ENCODE measurements at regions not wholly inside any gene's neighbourhood (a gene's known extent, or its start where the extent isn't known, plus 50 kb on each side); places are given as distances from the start of the nearest gene placed in this dataset.

DNA sequence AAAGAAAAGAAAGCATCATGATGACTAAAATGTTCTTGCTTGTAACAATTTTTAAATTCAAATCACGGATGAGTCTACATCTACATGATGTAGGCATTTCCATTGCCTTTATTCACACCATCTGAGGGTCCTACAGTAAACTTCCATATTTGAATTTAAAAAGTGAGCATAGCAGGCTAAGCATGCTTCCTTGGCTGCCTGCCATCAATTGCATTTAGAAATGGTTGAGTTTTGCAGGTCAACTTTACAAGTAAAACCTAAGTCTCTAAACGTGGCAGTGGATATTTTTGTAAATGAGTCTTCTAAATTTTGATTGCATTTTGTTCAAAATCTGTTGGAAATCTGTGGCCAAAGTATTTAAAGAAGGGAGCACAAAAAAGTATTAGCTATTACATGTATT lies 136.5 kb upstream of the PTCH1 start:
- no peak for DNase-seq

DNA sequence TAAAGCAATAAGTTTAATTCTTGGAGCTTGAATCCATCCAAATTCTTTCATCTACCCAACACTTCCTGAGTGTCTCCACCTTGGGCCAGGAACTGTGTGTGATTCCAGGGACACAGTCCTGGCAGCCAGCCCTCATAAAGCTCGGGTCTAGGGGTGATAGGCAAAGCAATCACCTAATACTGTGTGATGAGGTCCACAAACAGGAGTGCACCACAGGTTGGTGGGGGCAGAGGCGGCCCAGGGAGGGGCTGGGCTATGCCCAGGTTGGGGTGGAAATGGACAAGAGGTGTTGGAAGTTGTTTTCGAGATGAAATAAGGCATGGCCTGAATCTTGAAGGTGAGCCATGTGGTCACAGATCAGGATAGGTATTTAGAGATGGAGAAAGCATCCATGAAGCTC lies 133.9 kb upstream of the PTCH1 start:
- no peak for DNase-seq

DNA sequence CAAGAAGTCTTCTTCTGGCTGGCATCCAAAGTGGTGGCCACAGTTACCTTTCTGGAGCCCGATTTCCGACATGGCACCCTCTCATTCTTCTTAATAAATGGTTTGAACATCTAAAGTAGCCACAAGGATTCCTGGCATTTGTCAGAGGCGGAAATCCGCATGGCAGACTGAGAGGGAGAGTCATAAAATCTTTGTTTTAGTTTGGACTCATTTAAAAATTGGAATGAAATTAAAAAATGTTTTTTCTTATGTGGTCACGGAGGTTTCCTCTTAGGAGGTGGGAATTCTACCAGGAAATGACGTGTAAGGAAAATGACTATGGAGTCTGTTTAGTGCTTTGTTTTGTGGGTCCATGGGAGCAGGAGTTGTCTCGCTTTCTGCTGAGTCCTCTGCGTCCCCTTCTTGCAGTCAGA lies 133.0 kb upstream of the PTCH1 start:
- no peak for DNase-seq

DNA sequence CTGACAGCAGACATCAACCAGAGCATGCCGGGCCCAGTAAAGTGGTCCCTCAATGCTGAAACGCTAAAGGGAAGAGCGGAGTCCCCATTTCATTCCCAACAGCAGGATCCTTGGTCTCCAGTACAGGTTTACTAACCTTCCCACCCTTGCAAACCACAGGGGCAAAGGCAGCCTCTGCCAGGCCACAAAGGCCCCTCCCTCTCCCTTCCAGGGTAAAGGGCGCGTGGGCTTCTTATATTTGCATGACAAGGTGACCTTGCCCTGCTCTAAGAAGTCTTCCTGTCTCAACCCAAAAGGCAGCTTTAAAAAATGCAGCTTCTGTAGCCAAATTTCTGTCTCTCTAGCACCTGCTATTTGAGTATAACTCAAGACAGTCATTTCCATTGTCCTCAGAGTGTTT lies 131.5 kb upstream of the PTCH1 start:
- no peak for DNase-seq

DNA sequence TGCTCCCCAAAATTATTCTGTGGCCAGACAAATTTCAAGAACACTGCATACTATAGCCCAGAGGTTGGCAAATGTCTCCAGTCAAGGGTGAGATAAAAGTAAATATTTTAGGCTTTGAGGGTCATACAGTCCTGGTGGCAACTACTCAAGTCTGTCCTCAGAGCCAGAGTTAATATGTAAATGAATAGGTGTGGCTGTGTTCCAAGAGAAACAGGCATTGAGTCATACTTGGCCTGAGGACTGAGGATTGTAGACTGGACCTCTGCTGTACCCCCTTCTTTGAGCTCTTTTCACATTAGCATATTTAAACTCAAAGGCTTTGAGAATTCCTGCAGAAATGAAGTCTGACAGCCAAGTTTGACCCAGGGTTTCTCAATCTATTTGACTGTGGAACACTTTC lies 129.2 kb upstream of the PTCH1 start:
- DNase-seq = no peak

DNA sequence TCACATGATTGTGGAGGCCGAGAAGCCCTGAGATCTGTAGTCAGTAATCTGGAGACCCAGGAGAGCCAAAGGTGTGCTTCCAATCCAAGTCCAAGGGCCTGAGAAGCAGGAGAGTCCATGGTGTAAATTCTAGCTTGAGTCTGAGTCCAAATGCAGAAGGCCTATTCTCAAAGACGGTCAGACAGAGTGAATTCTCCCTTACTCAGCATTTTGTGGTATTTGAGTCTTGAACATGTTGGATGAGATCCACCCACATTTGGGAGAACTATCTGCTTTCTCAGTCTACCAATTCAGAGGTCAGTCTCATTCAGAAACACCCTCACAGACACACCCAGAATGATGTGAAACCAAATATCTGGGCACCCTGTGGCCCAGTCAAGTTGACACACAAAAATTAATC lies 128.8 kb upstream of the PTCH1 start:
- DNase-seq = no peak

DNA sequence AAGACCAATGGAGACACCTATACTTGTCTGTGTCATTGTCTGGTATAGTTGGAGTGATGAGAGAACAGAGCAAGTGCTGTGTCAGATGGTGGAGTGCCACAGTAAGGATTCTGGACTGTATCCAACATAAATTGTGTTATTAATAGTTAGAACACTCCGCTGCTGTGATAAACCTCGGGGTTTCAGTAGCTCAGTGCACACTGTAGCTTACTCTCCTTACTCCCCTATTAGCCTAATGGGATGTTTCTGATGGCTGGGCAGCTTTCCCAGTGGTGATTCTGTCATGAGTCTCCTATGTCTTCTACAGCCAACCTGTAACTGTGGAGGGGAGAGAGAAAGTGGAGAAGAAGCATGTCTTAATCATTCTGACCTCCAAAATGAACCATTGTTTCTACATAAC lies 127.6 kb upstream of the PTCH1 start:
- DNase-seq = no peak

DNA sequence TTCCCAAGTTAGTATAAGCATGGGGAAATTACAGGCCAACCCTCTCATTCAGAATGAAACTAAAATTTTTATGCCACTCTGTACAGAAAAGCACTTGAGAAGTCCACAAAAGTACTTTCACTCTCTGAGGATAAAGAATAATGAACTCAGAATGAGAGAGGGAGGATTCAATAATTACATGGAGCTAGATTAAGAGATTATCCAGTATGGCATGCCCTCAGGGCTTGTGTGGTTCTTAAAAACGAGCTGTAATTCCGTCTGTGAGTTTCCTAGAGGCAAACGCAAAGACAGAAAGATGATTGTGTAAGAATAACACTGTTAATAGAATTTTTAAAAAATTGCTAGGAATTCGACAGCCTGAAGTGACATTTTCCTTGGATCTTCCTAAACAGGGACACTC lies 126.8 kb upstream of the PTCH1 start:
- DNase-seq = no peak

DNA sequence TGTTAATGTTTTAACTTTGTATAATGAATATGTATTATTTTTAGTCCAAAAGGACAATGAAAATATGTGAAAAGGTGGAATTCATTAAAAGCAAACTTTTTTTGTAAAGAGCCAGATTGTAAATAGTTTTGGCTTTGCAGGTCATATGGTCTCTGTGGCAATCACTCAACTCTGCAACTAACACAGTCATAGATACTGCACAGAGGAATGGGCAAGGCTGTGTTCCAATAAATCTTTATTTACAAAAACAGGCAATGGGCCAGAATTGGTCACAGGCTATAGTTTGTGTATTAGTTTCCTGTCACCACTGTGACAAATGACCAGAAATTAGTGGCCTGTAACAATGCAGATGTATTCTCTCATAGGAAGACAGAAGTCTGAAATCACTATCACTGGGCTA lies 125.4 kb upstream of the PTCH1 start:
- DNase-seq = no peak

DNA sequence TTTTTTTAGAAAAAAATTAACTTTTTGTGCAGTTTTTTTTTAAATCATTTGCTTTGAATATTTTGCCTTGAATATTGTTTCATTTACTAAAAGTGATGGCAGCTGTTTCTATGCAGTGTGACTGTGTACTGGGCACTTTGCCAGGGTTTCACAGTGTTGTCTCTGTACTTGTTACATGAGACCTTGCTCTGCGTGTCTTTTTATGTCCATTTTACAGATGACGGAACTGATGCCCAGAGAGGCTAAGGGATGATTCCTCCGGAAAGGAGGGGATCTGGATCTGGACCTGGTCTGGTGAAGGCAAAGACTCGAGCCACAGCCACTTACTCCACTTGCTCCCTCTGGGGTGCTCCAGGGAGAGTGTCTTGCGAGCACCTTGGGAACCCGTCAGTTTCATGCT lies 124.8 kb upstream of the PTCH1 start:
- peak; percentile 1 for DNase-seq

DNA sequence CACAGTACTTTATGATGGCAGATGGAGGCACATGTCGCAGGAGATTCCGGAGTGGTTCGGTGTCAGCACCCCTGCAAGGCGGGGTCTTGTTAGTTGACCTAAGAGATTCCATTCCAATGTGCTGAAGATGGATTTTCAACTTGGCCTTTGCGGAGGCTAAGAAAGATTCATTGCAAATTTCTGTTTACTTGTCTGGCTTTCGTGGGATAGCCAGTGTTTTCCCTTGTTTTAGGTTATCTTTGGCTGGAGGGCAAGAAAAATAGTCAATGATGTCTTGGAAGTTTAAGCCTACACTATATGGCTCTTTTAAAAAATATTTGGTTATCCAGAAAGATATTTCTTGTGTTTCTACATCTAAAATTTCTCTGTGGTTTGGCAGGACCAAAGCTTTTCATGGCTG lies 123.6 kb upstream of the PTCH1 start:
- DNase-seq = no peak

DNA sequence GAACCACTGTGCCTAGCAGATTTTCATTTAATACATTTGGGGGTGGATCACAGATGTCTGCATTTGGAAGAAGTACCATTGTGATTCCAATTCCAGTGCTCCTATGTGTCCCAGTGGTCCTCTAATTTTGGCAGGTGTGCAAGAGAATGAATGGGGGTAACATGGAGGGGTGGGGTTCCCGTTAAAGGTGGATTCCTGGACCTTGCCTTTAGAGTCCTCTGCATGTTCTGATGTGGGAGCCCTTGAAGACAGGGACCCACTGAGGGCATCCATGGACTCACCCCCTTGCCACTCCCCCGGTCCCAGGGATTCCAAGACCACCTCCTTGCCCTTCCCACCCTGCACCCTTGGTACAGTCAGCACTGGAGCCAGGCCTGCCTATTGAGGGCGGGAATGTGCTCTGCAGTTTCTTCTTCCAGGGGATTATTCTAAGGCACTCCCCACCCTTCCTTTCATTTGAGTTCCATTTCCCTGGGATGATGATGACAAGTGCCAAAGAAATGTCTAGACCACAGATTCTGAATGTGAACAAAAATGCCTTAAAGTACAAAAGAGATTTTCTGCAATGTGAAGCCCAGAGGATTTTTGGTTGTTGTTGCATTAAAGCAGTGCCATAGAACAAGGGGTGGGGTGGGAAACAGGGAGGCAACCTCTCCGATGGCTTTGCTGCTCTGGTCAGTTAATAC lies 119.4 kb upstream of the PTCH1 start:
- DNase-seq = no peak

DNA sequence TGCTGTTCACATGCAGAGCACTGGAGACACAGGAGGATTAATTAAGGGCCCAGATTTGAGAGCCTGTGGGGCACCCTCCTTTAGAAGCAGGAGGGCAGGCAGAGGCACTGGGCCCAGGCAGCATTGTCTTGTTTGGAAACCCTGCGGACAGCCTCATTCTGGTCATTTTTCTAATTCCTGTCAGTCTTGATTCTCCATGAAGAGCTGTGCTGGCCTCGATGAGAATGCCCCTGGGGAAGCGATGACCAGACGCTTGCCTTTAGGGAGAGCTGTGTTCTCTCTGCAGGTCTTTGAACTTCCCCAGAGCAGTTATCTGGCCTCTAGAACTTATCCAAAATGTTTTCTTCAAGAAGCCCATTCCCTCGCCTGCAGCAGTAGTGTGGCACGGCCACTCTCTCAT lies 117.8 kb upstream of the PTCH1 start:
- no peak for DNase-seq

DNA sequence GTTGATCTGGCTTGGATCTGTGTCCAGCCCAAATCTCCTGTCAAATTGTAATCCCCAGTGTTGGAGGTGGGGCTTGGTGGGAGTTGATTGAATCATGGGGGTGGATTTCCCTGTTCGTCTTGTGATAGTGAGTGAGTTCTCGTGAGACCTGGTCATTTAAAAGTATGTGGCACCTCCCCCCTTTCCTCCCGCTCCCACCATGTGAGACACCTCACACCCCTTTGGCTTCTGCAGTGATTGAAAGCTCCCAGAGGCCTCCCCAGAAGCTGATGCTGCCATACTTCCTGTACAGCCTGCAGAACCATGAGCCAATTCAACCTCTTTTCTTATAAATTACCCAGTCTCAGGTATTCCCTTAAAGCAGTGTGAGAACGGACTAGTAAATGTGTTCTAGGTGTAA lies 117.3 kb upstream of the PTCH1 start:
- no peak for DNase-seq

DNA sequence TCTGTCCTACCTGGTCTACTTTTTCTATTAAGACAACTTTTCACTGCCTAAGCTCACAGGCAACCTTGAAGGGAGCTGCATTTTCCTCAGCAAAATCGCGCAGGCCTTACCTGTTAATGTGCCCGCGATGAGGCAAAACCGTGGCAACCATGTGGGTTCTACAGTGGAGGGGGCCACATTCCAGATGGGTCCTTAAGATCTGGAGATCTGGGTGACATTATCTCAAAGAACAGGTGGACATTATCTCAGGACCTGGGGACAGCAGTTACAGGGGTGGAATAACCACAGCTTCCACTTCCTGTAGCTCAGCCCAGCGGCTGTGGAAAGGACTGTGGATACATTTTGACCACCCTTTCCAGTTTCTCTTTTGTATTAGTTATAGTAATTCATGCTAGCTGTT lies 112.8 kb upstream of the PTCH1 start:
- DNase-seq = no peak

DNA sequence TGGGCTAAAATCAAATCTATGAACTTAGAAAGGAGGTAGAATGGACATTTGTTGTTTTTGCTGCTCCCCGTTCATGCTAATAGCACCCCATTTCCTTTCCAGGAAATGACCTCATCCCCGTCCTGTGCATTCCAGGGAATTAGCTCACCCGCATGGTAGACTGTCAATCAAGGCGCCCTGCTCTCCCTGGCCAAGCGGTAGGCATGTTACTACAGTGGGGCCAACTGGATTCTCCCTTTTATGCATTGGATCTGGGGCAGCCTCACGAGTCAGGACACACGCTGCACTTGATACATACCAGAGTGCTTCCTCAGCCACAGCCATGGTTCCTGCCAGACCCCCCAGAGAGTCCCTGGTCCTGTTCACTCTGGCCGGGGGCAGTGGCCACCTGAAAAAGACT lies 111.0 kb upstream of the PTCH1 start:
- DNase-seq = no peak

DNA sequence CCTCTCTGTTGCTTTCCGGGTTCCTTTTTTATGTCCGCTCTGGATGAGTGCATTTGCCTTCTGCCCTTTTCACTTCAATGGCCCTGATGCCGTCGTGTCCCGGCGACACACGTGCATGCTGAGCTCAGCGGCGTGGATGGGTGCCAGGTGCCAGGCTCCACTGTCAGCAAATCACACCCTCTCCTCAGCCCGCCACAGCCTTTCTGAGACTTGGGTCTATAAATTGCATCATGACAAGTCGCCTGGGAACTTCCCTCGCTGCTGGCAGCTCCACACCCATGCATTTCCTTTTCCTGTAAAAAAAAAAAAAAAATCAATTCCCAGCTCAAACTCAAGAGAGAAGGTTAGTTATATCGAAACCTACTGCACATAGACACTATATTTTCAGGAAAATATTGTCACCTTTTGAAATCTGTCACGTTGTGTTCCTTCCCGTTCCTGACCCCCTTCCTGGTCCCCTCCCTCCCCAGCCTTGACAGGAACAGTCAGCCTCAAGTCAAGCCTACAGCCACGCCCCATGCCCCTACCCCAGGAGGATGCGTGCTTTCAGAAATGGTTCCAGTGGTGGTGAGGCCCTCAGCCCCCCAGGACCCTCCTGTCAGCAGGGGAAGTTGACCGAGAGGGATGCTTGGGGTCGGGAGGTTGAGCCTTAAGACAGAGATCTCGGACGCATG lies 110.3 kb upstream of the PTCH1 start:
- no peak for DNase-seq

DNA sequence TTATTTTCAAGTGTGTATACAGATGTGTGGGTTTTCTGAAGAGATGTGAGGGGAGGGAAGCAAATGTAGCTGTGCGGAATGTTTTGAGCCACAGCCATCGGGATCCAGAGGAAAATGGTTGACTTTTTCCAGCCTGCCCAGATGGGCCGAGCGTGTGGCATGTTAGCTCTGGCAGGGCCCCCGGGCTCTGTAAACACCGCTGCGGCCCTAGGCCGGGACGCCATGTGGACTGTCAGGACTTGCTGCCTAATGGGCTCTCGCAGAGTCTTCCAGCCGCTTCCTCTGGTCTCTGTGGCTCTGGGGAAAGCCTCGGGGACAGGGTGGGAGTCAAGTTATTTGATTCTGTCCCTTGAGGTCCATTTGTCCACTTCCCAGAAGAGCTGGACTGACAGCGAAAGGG lies 109.6 kb upstream of the PTCH1 start:
- DNase-seq = no peak

DNA sequence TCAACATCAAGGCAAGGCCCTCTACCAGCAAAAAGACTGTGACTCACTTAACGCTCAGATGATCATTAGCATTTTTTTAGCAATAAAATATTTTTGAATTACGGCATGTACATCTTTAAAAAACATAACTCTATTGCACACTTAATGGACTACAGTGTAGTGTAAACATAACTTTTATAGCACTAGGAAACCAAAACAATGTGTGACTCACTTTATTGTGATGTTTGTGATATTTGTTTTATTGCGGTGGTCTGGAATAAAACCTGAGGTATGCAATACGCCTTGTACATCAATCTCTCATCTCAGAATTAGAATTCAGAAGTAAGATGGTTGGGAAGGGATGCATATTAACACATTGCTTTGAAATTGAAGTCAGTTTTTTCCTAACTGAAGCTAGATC lies 106.9 kb upstream of the PTCH1 start:
- DNase-seq = no peak

DNA sequence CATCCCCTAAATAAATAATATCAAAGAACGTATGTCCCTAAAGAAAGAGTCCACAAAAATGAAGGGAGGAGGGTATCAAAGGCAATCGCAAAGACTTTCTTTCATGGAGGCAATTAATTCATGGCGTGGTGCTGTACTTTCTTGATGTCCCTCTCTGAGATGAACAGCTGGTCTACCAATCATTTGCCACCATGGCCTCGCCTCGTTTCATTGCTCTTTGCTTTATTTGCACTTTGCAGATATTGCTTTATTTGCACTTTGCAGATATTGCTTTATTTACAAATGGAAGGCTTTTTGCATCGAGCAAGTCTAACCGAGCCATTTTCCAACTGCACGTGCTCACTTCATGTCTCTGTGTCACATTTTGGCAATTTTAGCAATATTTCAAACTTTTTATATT lies 104.0 kb upstream of the PTCH1 start:
- no peak for DNase-seq

DNA sequence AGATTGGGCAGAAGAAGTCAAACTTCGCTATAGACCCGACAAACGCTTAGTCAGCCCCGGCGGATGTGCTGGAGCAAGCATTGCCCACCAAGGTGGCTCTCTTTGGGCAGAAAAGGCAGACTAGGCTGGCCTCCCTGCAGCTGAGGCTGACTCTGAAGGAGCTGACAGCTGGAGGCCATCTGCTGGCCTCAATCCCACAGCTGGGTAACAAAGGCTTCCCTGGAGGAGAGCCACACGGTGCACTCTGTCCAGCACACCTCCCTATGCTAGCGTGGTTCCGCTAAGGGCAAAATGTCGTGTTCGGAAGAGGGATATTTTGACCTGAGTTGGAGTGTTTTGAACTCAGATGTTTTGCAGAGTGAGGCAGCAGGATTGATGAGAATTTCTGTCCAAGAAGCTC lies 103.5 kb upstream of the PTCH1 start:
- DNase-seq = no peak

DNA sequence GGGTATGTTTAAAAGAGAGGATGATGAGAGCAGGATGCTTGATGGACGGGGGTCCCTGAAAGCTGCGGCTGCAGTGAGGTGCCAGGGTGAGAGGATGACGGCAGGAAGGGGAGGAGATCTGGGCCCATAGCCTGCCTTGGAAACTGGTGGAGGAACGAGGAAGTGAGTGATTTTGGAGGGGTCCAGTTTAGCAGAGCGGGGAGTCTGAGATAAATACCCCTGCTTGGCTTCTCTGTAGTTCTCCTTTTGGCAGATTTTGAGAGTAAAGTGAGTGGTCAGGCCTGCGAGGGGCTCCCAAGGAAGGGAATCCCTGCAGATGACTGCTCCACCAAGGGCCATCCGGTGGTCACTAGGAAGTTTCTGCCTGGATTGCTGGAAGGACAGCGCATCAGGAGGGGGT lies 98.5 kb upstream of the PTCH1 start:
- DNase-seq = no peak

DNA sequence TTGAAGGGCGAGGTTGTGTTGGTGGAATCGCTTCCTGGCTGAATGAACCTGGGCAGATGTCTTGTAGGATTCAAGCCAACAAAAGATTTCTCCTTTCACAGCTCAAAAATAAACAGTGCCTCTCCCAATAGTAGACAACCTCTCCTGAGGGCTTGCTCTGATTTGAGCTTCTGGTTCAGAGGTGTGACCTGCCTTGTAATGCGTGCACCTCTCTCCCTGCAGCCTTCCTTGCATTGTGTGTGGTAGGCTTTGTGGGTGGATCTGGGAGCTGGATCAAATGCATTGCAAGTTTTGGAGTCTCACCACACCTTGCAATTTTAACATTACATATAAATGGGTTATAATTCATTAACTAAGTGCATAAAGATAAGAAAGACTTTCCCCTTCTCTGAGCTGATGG lies 96.9 kb upstream of the PTCH1 start:
- DNase-seq = no peak

DNA sequence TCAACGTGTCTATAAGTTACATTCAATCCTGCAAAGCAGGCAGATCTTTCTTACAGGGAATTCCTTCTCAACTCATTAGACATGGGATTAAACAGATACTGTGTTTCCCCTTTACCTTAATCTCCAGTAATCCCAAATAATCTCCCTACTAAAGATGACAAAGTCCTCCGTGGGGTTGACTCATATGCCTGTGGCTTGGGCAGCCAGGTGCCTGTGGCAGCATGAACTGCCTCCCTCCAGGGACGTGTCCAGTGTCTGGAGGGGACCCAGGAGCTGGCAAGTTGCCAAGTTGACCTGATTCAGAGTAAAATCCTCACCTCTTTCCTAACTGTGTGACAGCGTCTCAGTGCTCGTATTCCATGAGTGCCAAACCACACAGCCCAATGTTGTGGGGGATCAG lies 94.6 kb upstream of the PTCH1 start:
- DNase-seq = no peak
